ENCODE measurements at regions not wholly inside any gene's neighbourhood (a gene's known extent, or its start where the extent isn't known, plus 50 kb on each side); places are given as distances from the start of the nearest gene placed in this dataset.

GRCh38 chr18:39699340-39699964 lies 2133.9 kb upstream of the CELF4 start:
- H3K4me1 ChIP-seq (ENCODE audit: insufficient read depth, low read length, severe bottlenecking) = no peaks in the 10 kb centered on the region
- H3K9me2 ChIP-seq (ENCODE audit: low read depth, low read length) = no peaks in the 10 kb centered on the region
- no peaks in the 10 kb centered on the region for H3K9me3 ChIP-seq (ENCODE audit: low read length)
- no peak overlapping the region for H2AFZ ChIP-seq (ENCODE audit: low read length)
- H3K36me3 ChIP-seq (ENCODE audit: insufficient read depth, low read length) = no peaks in the 10 kb centered on the region
- no peak for TF ChIP-seq EZH2 (IDR thresholded peaks at IDR 0.05; ENCODE audit: borderline replicate concordance, low read length)
- no peak for TF ChIP-seq CTCF (IDR thresholded peaks at IDR 0.05; ENCODE audit: low read length)
- H3K4me3 ChIP-seq (ENCODE audit: low read depth, low read length, poor library complexity, severe bottlenecking) = no peak overlapping the region
- H3K27me3 ChIP-seq (ENCODE audit: insufficient read depth, low read length) = no peaks in the 10 kb centered on the region
- no peaks in the 10 kb centered on the region for H3F3A ChIP-seq (ENCODE audit: insufficient read depth, low read length)
- no peaks in the 10 kb centered on the region for H3K79me2 ChIP-seq (ENCODE audit: insufficient read depth, low read length)
- no peak overlapping the region for H3K9ac ChIP-seq (ENCODE audit: low read length)
- H3K27ac ChIP-seq (ENCODE audit: low read depth, low read length, poor library complexity, severe bottlenecking) = no peak overlapping the region
- no peak overlapping the region for H3K4me2 ChIP-seq (ENCODE audit: low read length)
- no peaks in the 10 kb centered on the region for H4K20me1 ChIP-seq (ENCODE audit: insufficient read depth, low read length)

- no peak overlapping the region for H3K4me3 ChIP-seq (ENCODE audit: low read depth, low read length, poor library complexity, severe bottlenecking)
- no peaks in the 10 kb centered on the region for H4K20me1 ChIP-seq (ENCODE audit: insufficient read depth, low read length)
- no peak overlapping the region for H3K4me2 ChIP-seq (ENCODE audit: low read length)
- no peak overlapping the region for H3K27ac ChIP-seq (ENCODE audit: low read depth, low read length, poor library complexity, severe bottlenecking)
- no peaks in the 10 kb centered on the region for H3K79me2 ChIP-seq (ENCODE audit: insufficient read depth, low read length)
- H3K27me3 ChIP-seq (ENCODE audit: insufficient read depth, low read length) = no peaks in the 10 kb centered on the region
- no peaks in the 10 kb centered on the region for H3K9me3 ChIP-seq (ENCODE audit: low read length)
- H3F3A ChIP-seq (ENCODE audit: insufficient read depth, low read length) = no peaks in the 10 kb centered on the region
- H3K4me1 ChIP-seq (ENCODE audit: insufficient read depth, low read length, severe bottlenecking) = no peaks in the 10 kb centered on the region
- no peak for TF ChIP-seq CTCF (IDR thresholded peaks at IDR 0.05; ENCODE audit: low read length)
- TF ChIP-seq EZH2 (IDR thresholded peaks at IDR 0.05; ENCODE audit: borderline replicate concordance, low read length) = no peak
- H3K9ac ChIP-seq (ENCODE audit: low read length) = no peak overlapping the region
- no peak overlapping the region for H2AFZ ChIP-seq (ENCODE audit: low read length)
- no peaks in the 10 kb centered on the region for H3K36me3 ChIP-seq (ENCODE audit: insufficient read depth, low read length)
- no peaks in the 10 kb centered on the region for H3K9me2 ChIP-seq (ENCODE audit: low read depth, low read length)
These were observed 2132.8 kb upstream of the CELF4 start for GRCh38 chr18:39698436-39698835.

- Histone ChIP-seq H3K4me2 (ENCODE audit: low read length) (no peak overlapping the region), H2AFZ (ENCODE audit: low read length) (no peak overlapping the region), H3K4me1 (ENCODE audit: insufficient read depth, low read length, severe bottlenecking) (no peaks in the 10 kb centered on the region), H3F3A (ENCODE audit: insufficient read depth, low read length) (no peaks in the 10 kb centered on the region), H4K20me1 (ENCODE audit: insufficient read depth, low read length) (no peaks in the 10 kb centered on the region), H3K36me3 (ENCODE audit: insufficient read depth, low read length) (no peaks in the 10 kb centered on the region), H3K9ac (ENCODE audit: low read length) (no peak overlapping the region), H3K4me3 (ENCODE audit: low read depth, low read length, poor library complexity, severe bottlenecking) (no peak overlapping the region), H3K27ac (ENCODE audit: low read depth, low read length, poor library complexity, severe bottlenecking) (no peak overlapping the region), H3K27me3 (ENCODE audit: insufficient read depth, low read length) (no peaks in the 10 kb centered on the region), H3K9me3 (ENCODE audit: low read length) (no peaks in the 10 kb centered on the region), H3K79me2 (ENCODE audit: insufficient read depth, low read length) (no peaks in the 10 kb centered on the region), H3K9me2 (ENCODE audit: low read depth, low read length) (no peaks in the 10 kb centered on the region)
- TF ChIP-seq CTCF (IDR thresholded peaks at IDR 0.05; ENCODE audit: low read length) = no peak
- no peak for TF ChIP-seq EZH2 (IDR thresholded peaks at IDR 0.05; ENCODE audit: borderline replicate concordance, low read length)
These were observed 2127.8 kb upstream of the CELF4 start for GRCh38 chr18:39693359-39693758.
